ENCODE measurements at regions not wholly inside any gene's neighbourhood (a gene's known extent, or its start where the extent isn't known, plus 50 kb on each side); places are given as distances from the start of the nearest gene placed in this dataset.
A peak's percentile ranks its signal among the peaks of the same experiment; 100 is the strongest.
"Not testable (repeated sequence)": the region's sequence is repeated elsewhere in the genome, so short reads cannot be mapped to it uniquely, and the experiment has no call there.

DNA sequence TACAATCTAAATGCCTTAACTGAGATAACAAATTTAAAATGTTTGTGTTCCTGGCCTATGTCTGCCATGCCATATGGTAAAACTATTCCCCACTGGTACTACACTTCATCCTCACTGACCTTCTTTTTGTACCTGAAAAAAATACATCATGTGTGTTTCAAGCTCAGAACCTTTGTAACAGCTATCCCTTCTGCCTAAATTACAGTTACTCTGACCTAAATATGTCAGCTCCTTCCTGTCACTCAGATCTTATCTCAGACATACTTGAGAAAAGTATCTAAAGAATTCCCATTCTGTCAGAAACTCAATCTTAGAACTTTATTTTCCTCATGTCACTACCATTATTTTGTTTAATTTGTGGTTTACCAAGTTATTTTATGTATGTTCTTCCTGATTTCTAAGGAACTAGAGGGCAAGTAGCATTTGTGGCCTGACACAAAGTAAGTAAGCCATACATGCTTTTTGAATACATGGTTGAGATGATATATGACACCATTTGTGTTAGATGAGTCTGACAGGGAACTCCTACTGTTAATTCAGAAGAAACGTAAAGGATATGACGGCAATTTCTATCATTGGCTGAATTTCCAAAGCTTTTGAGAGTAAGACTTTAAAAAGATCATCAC lies 456.5 kb upstream of the NDST3 start:
- peak; percentile 40 for DNase-seq

DNA sequence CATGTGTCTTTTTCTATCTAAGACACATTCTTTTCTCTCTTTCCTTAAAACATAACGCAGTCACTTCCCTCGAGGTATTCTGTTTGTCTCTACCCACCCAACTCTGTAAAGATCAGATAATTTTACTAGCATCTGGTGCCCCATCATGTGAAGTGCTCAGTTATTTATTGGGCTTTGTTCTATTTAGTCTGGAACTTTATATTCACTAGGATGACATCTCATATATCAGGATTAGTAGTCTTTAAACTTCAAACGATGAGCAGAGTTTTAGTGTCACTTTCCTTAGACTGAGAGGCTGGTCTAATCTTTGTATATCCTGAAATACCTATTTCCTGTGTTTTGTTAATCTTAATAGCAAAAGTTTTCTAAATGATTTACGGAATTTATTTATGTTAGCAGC lies 445.5 kb upstream of the NDST3 start:
- no peak for DNase-seq

DNA sequence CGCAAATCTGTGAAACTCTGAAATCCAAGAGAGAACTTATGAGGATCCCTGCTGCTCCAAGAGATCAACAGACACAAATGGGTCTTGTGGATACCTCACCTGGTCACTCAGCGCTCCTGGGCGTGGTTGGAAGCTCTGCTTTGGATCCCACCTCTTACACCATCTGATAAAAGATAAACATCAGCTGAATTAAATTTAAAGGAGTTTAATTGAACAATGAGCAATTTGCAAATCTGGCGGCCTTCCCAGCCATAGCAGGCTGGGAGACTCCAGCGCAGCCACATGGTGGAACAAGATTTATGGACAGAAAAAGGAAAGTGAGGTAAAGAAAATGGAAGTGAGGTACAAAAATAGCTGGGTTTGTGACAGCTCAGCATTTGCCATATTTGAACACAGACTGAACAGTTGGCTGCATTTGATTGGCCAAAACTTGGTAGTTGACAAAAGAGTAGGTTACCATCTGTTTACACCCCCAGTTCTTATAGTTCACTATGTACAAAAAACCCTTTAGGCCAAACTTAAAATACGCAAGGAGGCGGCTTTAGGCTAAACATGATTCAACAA lies 437.3 kb upstream of the NDST3 start:
- DNase-seq = peak; percentile 19

DNA sequence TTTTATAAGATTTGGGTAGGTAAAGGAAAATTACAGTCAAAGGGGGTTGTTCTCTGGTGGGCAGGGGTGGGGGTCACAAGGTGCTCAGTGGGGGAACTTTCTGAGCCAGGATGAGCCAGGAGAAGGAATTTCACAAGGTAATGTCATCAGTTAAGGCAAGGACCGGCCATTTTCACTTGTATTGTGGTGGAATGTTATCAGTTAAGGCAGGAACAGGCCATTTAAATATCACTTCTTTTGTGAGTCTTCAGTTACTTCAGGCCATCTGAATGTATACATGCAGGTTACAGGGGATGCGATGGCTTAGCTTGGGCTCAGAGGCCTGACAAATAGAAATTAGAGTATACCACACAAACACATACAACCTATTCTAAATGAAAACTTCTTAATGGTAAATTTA lies 434.9 kb upstream of the NDST3 start:
- DNase-seq = not testable (repeated sequence)

DNA sequence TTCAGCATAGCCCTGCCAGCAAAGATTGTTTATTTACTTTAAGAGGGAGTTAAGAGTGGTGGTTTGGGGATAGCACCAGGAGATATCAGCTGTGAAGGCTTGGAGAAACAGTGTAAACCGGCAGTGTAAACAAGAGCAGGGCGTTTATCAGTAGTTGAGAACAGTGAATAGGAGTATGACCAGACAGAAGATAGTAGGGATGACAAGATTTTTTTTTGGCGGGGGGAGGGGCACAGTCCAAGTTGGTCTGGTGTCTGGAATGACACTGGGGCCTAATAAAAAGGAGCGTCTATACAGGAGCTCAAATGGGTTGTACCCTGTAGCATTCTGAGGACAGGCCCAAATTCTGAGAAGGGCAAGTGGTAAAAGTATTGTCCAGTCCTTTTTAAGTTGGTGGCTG lies 433.4 kb upstream of the NDST3 start:
- DNase-seq = not testable (repeated sequence)

DNA sequence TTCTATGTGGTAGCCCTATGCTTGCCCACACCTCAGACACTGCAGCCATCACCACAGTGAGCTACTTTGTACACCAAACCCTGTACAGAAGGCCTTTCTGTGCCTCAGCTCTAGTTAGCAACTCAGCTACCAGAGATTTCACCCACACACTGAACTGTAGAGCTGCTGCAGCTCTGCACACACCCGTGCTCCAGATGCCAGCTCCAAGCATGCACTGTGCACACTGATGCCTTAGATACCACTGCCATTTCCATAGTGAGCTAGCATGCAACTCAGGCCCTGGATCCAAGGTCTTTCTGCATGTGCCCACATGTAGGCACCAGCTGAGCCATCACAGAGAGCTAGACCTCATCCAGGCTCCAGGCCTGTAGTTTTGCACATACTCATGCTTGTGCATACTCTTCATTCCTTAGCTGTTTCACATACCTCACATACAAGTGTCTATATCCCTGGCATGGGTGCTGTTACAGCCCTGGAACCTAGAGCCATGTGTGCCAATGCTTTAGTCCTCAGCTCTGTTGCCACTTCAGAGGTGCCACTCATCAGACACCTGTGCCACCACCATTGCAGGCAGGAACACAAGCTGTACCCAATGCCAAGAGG lies 423.5 kb upstream of the NDST3 start:
- no peak for DNase-seq

DNA sequence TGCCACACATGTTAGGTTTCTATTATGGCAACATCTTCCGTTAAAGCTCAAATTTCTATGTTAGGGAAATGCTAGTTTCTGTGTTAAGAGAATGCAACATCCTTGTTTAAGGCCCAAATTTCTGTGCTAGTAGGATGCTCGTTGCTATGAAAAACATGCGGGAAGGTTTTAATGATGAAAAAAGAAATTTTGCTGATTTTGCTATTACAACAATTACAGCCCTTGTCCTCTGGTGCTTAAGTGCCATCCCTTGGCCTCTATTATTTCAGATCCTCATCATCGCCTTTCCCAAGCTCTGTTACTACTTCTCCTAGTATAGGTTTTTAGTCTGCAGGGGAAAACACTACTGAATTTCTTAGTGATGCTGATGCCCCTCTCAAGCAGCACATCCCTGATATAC lies 412.6 kb upstream of the NDST3 start:
- no peak for DNase-seq

DNA sequence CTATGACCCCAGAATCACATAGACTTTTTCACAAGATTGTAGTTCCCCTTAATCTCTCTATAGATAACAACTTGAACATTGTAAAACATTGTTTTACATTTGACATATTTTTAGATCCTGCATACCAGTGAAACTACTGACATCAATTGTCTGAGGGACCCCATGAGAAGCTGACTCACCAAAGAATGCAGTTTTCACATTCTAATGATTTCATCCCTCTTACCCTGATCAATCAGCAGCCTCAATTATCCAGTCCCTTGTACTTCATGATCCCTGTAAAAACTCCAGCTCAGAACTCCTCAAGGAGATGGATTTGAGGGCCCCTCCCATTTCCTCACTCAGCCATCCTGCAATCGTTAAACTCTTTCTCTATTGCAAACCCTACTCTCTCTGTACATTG lies 411.0 kb upstream of the NDST3 start:
- no peak for DNase-seq

DNA sequence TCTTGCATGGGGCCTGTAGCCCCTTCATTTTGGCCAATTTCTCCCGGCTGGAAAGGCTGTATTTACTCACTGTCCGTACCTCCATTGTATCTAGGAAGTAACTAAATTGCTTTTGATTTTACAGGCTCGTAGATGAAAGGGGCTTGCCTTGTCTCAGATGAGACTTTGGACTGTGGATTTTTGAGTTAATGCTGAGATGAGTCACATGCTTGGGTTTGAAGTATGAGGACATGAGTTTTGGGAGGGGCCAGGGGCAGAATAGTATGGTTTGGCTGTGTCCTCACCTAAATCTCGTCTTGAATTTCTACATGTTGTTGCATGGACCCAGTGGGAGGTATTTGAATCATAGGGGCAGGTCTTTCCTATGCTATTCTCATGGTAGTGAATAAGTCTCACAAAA lies 407.6 kb upstream of the NDST3 start:
- DNase-seq = no peak

DNA sequence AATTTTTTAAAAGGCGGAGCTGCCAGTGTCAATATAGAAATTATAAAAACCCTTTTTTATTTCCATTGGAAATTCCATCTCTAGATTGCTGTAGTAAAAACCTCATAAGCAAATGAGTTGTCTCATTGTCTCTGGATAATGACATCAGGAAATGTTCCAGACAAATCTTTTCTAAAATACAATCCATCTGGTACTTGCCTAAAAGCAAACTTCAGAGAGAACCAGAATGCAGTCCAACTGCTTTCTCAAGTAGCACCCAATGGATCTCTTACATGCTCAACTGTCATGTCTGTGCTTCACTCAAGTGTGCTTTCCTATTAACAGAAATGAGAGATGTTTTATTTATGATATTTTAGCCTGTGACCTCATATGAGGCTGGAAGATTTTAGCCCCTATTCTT lies 399.6 kb upstream of the NDST3 start:
- DNase-seq = peak; percentile 48

DNA sequence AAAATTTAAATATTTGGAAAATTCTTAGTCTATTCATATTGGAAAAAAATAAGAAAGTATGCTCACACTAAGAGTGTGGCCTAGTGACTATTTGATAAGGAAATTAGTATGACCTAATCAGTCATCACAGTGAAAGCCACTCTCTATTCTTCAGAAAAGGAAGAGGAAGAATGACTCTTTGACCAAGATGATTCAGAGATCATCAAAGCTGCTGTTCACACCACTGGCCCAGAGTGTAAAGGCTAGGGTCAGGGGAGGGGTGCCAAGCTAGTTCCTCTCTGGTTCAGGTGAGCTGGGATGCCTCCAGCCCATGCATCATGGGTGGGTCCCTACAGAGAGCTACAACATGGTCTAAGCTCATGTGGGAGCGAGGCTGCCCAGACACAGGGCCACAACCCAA lies 396.9 kb upstream of the NDST3 start:
- DNase-seq = no peak

DNA sequence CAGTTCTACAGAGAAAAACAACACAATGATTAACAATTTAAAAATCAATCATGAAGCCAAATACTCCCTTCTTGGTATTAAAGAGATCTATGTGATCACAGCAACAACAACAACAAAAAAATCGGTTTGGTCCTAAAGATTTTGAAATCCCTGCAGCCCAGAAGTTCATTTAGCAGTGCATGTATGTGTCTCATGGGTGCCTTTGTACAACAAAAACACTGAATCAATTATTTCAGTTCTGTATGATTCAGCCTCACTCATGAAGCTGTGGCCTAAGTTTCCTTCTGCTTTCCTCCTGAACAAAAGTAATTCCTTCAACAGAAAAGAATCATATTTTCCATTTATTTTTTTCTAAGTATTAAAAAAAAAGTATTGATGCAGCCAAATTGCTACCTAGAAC lies 393.4 kb upstream of the NDST3 start:
- no peak for DNase-seq

DNA sequence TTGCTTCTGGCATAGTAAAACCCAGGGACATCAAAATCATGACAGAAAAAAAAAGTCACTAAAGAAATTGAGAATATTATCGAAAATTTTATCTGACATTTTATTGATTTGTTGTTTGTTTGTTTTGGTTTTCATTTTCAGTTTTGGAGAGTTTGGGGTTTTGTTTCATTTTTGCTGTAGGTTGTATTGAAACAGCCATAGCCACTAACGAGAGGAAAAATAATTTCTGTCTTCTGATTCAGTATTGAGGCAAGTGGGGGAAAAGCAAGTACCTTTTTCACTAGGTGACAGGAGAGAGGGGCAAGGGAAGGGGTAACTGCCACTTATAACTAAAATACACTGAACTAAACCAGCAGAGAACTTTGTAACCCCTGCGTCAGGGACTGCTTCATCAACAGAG lies 392.8 kb upstream of the NDST3 start:
- no peak for DNase-seq

DNA sequence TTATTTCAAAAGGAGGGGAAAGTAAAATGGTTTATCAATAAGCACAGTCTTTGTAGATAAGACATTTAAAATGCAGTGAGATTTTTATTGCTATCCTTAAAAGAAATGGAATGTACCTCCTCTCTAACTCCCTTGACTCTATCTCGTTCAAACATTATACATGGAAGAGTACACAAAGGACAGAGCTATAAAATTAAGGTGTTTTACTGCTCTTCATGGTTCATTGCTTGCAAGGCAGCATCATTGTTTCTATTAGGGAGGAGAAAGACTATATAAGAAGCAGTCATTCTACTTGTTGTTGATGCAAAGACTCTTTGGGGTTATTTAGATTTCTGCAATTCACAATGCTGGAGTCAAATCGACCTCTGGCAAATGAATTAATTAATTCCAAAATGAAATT lies 380.2 kb upstream of the NDST3 start:
- DNase-seq = peak; percentile 22

DNA sequence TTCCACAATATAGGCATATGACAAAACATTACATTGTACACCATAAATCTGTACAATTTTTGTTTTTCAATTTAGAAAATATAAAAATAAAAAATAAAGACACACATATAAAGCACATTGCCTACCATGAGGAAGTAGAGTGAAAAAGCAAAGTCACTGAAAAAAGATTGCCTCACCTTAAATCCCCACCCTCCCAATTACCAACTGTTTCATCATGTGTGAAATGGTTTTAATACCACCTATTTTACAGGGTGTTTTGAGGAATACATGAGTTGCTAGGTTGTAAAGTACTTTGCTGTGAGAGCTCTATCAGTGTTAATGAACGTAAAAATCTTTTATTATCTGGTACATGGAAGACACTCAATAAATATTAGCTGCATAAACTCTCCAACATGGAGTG lies 373.6 kb upstream of the NDST3 start:
- no peak for DNase-seq

DNA sequence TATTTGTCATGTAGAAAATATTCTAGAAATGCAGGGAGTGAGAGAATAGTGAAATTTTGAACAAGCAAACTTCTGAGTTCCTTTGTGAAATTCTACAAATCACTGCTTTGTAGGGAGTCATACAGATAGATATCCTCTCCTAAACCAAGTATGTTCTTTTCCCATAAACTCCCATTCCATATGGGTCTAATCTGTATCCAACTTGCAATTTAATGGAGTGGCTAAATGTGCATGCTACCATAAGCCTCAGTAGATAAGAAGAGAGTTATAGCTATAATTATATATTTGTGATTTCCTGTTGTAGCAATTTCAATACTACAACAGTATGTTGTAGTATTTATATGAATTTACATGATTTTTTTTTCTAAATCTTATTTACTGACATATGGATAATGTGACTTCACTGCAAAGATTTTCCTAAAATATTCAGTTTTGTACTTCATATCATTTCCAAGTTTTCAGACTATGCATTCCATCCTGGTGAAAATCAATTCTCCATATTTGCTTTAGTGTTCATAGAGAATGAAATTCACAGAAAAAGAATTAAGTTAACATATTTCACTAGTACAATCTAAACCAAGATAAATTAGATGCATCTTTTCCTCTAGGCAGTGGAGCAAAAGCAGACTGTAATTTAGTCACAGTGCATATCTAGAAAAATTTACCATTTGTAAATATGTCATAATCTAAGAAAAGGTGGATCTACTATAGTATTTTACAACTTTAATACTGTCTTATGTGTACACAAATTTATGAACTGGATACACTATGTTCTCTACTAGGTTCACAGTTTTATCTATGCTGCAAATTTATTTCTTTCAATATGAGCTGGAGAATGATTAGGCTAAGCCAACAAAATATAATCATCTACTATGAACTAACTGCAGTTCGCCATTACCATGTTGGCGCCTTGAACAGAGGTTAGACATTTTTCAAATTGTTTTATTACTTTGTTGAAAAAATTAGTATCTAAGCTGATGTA lies 372.9 kb upstream of the NDST3 start:
- no peak for DNase-seq

DNA sequence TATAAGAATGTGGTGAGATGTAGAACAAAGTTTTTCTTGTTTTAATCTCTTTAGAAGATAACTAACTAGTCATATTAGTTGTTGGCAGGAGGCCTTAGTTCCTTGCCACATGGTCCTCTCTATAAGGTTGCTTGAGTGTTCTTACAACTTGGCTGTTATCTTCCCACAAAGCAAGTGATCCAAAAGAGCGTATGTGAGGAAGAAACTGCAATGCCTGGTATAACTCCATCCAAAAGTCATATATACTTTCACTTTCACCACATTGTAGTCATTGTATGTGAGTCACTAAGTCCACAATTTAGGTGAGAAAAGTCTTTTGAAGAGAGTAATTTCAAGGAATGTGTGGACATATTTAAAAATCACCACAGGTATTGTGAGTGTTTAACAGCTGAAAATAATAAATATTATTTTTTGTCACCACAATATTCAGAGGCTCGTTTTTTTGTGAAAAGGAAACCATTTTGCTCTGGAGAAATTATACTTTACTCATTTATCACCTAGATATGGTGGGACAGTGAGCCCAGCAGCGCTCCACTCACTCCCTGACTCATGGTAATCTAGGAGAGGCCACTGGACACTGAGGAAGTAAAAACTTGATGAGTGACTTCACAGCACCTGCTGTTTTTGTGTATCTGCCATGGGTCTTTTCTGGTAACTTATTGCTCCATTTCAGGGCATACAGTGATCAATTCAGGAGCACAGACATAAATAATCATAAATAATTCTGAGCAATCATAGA lies 369.4 kb upstream of the NDST3 start:
- no peak for DNase-seq

DNA sequence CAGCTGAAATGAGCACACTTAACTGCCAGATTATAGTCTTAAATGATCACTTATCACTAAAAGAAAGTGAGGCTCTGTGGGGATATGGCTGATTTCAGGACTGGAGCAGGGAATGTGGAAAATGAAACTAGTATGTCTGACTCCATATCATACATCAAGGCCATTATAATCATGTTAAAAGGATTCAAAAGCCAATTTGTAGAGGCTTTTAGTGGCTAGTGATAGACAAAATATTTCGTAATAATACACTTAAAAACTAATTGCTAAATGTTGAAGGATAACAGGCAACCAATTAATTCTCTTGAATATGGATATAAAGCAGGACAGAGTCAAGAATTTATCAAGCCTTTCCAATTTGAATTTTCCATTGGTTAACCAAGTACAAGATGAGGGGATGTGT lies 358.1 kb upstream of the NDST3 start:
- no peak for DNase-seq

DNA sequence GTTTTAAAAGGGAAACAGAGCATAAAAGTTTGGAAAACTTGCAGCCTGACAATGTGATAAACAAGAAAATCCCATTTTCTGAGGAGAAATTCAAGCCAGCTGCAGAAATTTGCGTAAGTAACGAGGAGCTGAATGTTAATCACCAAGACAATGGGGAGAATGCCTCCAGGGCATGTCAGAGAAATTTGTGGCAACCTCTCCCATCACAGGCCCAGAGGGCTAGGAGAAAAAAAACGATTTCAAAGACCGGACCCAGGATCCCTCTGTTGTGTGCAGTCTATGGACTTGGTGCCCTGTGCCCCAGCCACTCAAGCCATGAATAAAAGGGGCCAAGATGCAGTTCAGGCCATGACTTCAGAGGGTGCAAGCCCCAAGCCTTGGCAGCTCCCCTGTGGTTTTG lies 355.4 kb upstream of the NDST3 start:
- no peak for DNase-seq

DNA sequence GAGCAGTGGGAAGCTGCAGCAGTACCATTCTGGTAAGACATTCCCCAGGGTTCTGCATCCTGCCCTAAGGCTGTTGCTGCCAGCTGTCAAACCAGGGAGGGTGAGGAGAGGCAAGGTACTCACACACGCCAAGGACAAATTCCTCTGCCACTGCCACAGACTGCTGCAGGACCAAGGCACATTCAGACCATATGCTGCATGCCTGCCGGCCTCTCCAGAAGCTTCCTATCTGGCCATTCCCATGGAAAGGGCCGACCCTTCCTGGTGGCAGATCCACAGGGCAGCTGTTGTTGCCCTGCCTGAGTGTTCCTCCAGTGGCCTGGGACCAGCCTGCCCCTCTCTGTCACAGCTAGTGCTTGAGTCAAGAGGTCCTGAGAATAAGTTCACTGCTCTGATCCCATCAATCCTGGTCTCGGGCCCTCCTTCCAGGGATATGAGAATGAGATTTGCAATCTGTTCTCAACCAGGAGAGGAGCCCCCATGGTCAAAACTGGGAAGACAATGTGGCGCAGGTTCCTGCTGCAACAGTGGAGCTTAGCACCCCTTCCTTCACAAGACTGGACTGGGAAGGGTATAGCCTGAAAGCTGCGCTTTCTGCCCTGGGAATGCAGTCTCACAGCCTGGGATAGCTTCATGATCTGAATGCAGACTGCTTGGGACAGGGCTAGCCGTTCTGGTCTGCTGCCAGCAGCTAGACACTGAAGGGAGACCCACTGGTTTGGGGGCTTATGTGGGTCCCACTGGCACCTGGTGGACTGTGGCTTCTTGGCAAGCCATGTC lies 342.5 kb upstream of the NDST3 start:
- DNase-seq = peak; percentile 45

DNA sequence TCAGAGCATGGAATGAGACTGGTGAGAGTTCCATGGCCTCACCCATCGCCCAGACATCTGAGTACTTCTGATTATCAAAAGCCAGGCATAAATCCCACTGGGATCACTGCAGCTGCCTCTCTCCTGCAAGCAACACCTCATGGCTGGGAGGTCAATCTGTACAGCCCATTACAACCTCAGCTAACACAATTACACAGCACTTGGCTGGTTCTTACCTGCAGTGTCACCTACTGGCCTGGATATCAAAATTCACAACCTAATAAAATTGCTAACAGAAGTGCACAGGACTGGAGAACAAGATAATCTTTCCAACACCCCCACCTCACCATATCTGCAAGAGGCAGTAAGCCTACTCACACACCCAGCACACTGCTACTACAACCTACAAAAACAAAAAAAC lies 341.7 kb upstream of the NDST3 start:
- DNase-seq = peak; percentile 27

DNA sequence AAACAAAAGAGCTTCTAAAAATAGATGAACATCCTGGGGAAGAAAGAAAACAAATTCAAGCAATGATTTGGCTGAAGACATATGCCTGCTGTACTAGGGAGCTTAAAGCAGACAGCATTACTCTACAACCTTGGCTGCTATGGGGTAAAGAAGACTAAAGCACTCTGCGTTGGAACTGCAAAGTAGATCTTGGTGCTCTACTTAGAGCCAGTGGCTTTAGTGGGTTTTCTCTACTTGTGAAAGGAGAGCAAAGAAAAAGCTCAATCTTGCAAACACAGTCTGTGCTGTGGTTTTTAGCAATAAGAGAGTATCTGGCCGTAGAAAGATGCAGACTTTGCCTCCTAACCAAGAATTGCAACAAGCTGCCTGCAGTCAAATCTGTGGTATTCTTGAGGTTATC lies 334.7 kb upstream of the NDST3 start:
- no peak for DNase-seq
